ENCODE measurements at regions not wholly inside any gene's neighbourhood (a gene's known extent, or its start where the extent isn't known, plus 50 kb on each side); places are given as distances from the start of the nearest gene placed in this dataset.

GRCh38 chr1:170240409-170240808 lies 94.7 kb downstream of the NTMT2 start:
- TF ChIP-seq CTCF (IDR thresholded peaks at IDR 0.05) (no peak), POLR2A (IDR thresholded peaks at IDR 0.05) (no peak)
